PC-3 (cell line): ENCODE measurements at regions not wholly inside any gene's neighbourhood (a gene's known extent, or its start where the extent isn't known, plus 50 kb on each side); places are given as distances from the start of the nearest gene placed in this dataset.

Experiments
- ATAC-seq: fragments of 200-7000 bp; cut with Tn5 transposase; 2 replicates; pipeline ENCODE4 v1.9.1; 2020; ENCODE audit warnings: mild to moderate bottlenecking, moderate library complexity
- BruUV-seq: library from RNA; stranded (reverse); fragments of 400-500 nt; replicated peaks from 2 replicates; lab custom pipeline; 2021; lab: Mats Ljungman, UMichigan
- CTCF ChIA-PET: fragments of 300-600 bp; sonication (Branson Sonifier 250); formaldehyde crosslinking; loops from one replicate; lab custom pipeline; 2022; ENCODE audit warnings: antibody characterized with exemption; lab: Charles Lee
- POLR2A ChIA-PET: fragments of 300-600 bp; sonication (Branson Sonifier 250); formaldehyde crosslinking; loops from one replicate; lab custom pipeline; 2022; ENCODE audit warnings: antibody characterized with exemption; ENCODE audit not compliant: unreplicated experiment; lab: Charles Lee
- DNase-seq: peaks from one replicate; pipeline ENCODE4 v3.0.0-alpha.2; 2015
- H2AFZ ChIP-seq: fragments of 300-600 bp; sonication (generic); 2 replicates; pipeline ENCODE4 v1.6.0; 2016; ENCODE audit warnings: antibody characterized with exemption, low read length
- H3F3A ChIP-seq: fragments of 300-600 bp; sonication (generic); one replicate; pipeline ENCODE4 v1.6.0; 2017; ENCODE audit warnings: antibody characterized with exemption, low read length, control low read depth, mild to moderate bottlenecking; ENCODE audit not compliant: unreplicated experiment
- H3K27ac ChIP-seq: fragments of 300-600 bp; sonication (generic); 2 replicates; pipeline ENCODE4 v1.5.1; 2016; ENCODE audit warnings: mild to moderate bottlenecking, low read length
- H3K27me3 ChIP-seq: fragments of 300-600 bp; sonication (generic); 2 replicates; pipeline ENCODE4 v1.6.1; 2016; ENCODE audit warnings: low read length, mixed read lengths
- H3K36me3 ChIP-seq: fragments of 300-600 bp; sonication (generic); 2 replicates; pipeline ENCODE4 v1.6.1; 2016; ENCODE audit warnings: low read depth, mixed run types, low read length, mixed read lengths
- H3K4me1 ChIP-seq: fragments of 300-600 bp; sonication (generic); 2 replicates; pipeline ENCODE4 v1.5.1; 2016; ENCODE audit warnings: low read length; ENCODE audit not compliant: insufficient read depth
- H3K4me2 ChIP-seq: fragments of 300-600 bp; sonication (generic); 2 replicates; pipeline ENCODE4 v1.6.0; 2016; ENCODE audit warnings: low read length
- H3K4me3 ChIP-seq: fragments of 300-600 bp; sonication (generic); 2 replicates; pipeline ENCODE4 v1.5.1; 2016; ENCODE audit warnings: mild to moderate bottlenecking, low read length, mixed read lengths
- H3K79me2 ChIP-seq: fragments of 300-600 bp; sonication (generic); 2 replicates; pipeline ENCODE4 v1.6.1; 2017; ENCODE audit warnings: low read length, mixed read lengths
- H3K9ac ChIP-seq: fragments of 300-600 bp; sonication (generic); 2 replicates; pipeline ENCODE4 v1.6.0; 2016; ENCODE audit warnings: mild to moderate bottlenecking, low read length
- H3K9me2 ChIP-seq: fragments of 300-600 bp; sonication (generic); replicated peaks from 2 replicates; pipeline ENCODE4 v1.6.1; 2016; ENCODE audit warnings: mixed run types, low read length, mixed read lengths
- H3K9me3 ChIP-seq: fragments of 300-600 bp; sonication (generic); 2 replicates; pipeline ENCODE4 v1.6.1; 2016; ENCODE audit warnings: low read length, mixed read lengths
- H4K20me1 ChIP-seq: fragments of 300-600 bp; sonication (generic); 2 replicates; pipeline ENCODE4 v1.6.1; 2016; ENCODE audit warnings: low read length, mixed read lengths
- EZH2 ChIP-seq: fragments of 300-600 bp; sonication (generic); IDR thresholded peaks from one replicate; pipeline ENCODE4 v1.6.1; 2017; ENCODE audit warnings: antibody characterized with exemption, mild to moderate bottlenecking, low read length; ENCODE audit not compliant: unreplicated experiment
- EZH2phosphoT487 ChIP-seq: fragments of 300-600 bp; sonication (generic); IDR thresholded peaks from 2 replicates; pipeline ENCODE4 v1.6.1; 2018; ENCODE audit warnings: mild to moderate bottlenecking, antibody characterized with exemption, low read length, borderline replicate concordance
- intact Hi-C: fragments of 100-400 bp; cut with micrococcal nuclease; formaldehyde crosslinking; loops from 2 replicates; pipeline ENCODE4 v1.9.0; 2023
- TF ChIP-seq, protein P1 (sequence below): fragments of 300-600 bp; sonication (generic); conservative IDR thresholded peaks from 2 replicates; pipeline ENCODE4 v1.5.1; 2017; ENCODE audit warnings: antibody characterized with exemption, low read depth, mild to moderate bottlenecking, low read length

- ChIA-PET POLR2A (no interaction called here), CTCF (no interaction called here)
- TF ChIP-seq EZH2phosphoT487 = no peak
- TF ChIP-seq, protein P1, sequence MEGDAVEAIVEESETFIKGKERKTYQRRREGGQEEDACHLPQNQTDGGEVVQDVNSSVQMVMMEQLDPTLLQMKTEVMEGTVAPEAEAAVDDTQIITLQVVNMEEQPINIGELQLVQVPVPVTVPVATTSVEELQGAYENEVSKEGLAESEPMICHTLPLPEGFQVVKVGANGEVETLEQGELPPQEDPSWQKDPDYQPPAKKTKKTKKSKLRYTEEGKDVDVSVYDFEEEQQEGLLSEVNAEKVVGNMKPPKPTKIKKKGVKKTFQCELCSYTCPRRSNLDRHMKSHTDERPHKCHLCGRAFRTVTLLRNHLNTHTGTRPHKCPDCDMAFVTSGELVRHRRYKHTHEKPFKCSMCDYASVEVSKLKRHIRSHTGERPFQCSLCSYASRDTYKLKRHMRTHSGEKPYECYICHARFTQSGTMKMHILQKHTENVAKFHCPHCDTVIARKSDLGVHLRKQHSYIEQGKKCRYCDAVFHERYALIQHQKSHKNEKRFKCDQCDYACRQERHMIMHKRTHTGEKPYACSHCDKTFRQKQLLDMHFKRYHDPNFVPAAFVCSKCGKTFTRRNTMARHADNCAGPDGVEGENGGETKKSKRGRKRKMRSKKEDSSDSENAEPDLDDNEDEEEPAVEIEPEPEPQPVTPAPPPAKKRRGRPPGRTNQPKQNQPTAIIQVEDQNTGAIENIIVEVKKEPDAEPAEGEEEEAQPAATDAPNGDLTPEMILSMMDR = no peak
- TF ChIP-seq EZH2 = no peak
- no peak for ATAC-seq
- intact Hi-C loops = no loop called here
- no peak overlapping the region for H3K4me3 ChIP-seq
- H3K27me3 ChIP-seq = peaks cover under 1% of the 10 kb centered on the region; the same call in 1 of the 2 replicates
- no peak for DNase-seq
- H3K4me1 ChIP-seq = no peaks in the 10 kb centered on the region
- H3K9me3 ChIP-seq = no peaks in the 10 kb centered on the region
- H3K4me2 ChIP-seq = no peak overlapping the region
- H3K9me2 ChIP-seq = no peaks in the 10 kb centered on the region
- H3F3A ChIP-seq = no peaks in the 10 kb centered on the region
- BruUV-seq = no TSS peak
- no peaks in the 10 kb centered on the region for H4K20me1 ChIP-seq
- H3K79me2 ChIP-seq = no peaks in the 10 kb centered on the region
- H3K36me3 ChIP-seq = no peaks in the 10 kb centered on the region
- H2AFZ ChIP-seq = no peak overlapping the region
- no peak overlapping the region for H3K9ac ChIP-seq
- H3K27ac ChIP-seq = no peak overlapping the region
Observed at GRCh38 chr3:127442506-127442905, 148.0 kb downstream of the TPRA1 start.

GRCh38 chr3:127441764-127442163 lies 148.8 kb downstream of the TPRA1 start:
- Histone ChIP-seq H3F3A (no peaks in the 10 kb centered on the region), H3K9me3 (no peaks in the 10 kb centered on the region), H3K79me2 (no peaks in the 10 kb centered on the region), H3K4me1 (no peaks in the 10 kb centered on the region), H3K9me2 (no peaks in the 10 kb centered on the region), H3K4me2 (no peak overlapping the region), H3K27me3 (peaks cover 7% of the 10 kb centered on the region), H4K20me1 (no peaks in the 10 kb centered on the region), H3K27ac (no peak overlapping the region), H3K4me3 (no peak overlapping the region), H2AFZ (no peak overlapping the region), H3K9ac (no peak overlapping the region), H3K36me3 (no peaks in the 10 kb centered on the region)
- no TSS peak for BruUV-seq
- intact Hi-C loops = no loop called here
- ATAC-seq (no peak), DNase-seq (no peak)
- ChIA-PET POLR2A (no interaction called here), CTCF (no interaction called here)
- no peak for TF ChIP-seq EZH2
- TF ChIP-seq, protein P1 = no peak
- no peak for TF ChIP-seq EZH2phosphoT487

DNA sequence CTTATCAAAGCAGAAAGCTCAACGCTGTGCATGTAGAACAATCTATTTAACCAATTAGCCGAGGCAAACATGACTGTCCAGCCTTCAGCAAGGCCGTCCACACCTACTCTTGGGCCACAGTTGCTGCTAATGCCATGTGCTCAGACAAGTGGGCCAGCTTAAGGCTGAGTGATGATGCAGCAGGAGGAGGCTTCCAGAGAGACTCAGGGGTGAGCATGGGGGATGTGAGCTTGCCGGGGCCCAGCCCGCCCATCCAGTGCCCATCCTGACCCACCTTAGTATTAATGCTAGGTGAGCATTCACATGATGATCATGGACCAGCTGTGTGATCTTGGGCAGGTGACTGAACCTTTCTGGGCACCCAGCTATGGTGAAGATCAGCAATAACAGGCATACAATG lies 150.1 kb downstream of the TPRA1 start:
- intact Hi-C loops = no loop called here
- ChIA-PET POLR2A (no interaction called here), CTCF (no interaction called here)
- BruUV-seq = no TSS peak
- Histone ChIP-seq H4K20me1 (no peaks in the 10 kb centered on the region), H3K9ac (no peak overlapping the region), H3K4me3 (no peak overlapping the region), H3K4me1 (no peaks in the 10 kb centered on the region), H3K4me2 (no peak overlapping the region), H3K27ac (no peak overlapping the region), H3K9me2 (no peaks in the 10 kb centered on the region), H3F3A (no peaks in the 10 kb centered on the region), H2AFZ (no peak overlapping the region), H3K27me3 (peaks cover 20% of the 10 kb centered on the region), H3K79me2 (no peaks in the 10 kb centered on the region), H3K9me3 (no peaks in the 10 kb centered on the region), H3K36me3 (no peaks in the 10 kb centered on the region)
- DNase-seq = no peak
- TF ChIP-seq EZH2 = no peak
- TF ChIP-seq EZH2phosphoT487 = no peak
- TF ChIP-seq, protein P1 = no peak
- no peak for ATAC-seq
